Upper lobe of right lung (tissue), 1 donor: ENCODE measurements at regions not wholly inside any gene's neighbourhood (a gene's known extent, or its start where the extent isn't known, plus 50 kb on each side); places are given as distances from the start of the nearest gene placed in this dataset.
A peak's percentile ranks its signal among the peaks of the same experiment; 100 is the strongest.

Experiments
- ATAC-seq: fragments of 200-7000 bp; cut with Tn5 transposase; one replicate; pipeline ENCODE4 v1.9.1; 2020; ENCODE audit warnings: mild to moderate bottlenecking, moderate library complexity
- DNase-seq: peaks from one replicate; pipeline ENCODE4 v3.0.0-alpha.2; 2020
- H3K27ac ChIP-seq: fragments of 200-600 bp; one replicate; pipeline ENCODE4 v1.8.0; 2022
- H3K27me3 ChIP-seq: fragments of 200-600 bp; one replicate; pipeline ENCODE4 v1.8.0; 2022; ENCODE audit warnings: mild to moderate bottlenecking
- H3K36me3 ChIP-seq: fragments of 200-600 bp; one replicate; pipeline ENCODE4 v1.8.0; 2022
- H3K4me1 ChIP-seq: fragments of 200-600 bp; one replicate; pipeline ENCODE4 v1.8.0; 2022
- H3K4me3 ChIP-seq: fragments of 200-600 bp; one replicate; pipeline ENCODE4 v1.8.0; 2022; ENCODE audit warnings: mild to moderate bottlenecking
- H3K9me3 ChIP-seq: fragments of 200-600 bp; one replicate; pipeline ENCODE4 v1.8.0; 2022
- intact Hi-C: fragments of 100-400 bp; cut with DNase I; formaldehyde crosslinking; loops from one replicate; pipeline ENCODE4 v1.11.0; 2022
- TF ChIP-seq, protein P1 (sequence below): fragments of 200-600 bp; IDR thresholded peaks from one replicate; pipeline ENCODE4 v1.8.0; 2022; ENCODE audit warnings: antibody characterized with exemption
- donor health status: DM: no; HTN: yes; CAD: no; lungs with severe emphysema.

DNA sequence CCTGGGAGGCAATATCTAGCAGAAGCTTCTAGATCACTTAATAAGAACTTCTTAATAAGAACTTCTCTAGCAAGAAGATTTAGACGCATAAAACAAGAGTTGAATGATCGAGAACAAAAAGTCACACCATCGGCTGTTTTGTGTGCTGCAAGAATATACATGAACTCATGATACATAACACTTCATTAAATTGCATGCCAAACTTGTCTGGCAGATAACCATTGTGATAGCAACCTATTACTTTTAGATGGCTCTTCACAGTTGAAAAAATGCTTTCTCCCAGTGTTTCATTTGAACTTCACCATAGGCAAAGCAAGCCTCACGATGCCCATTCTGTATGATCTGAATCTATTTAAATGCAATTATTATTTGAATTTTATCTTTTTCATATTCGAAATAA lies 249.9 kb downstream of the CBLN4 start:
- no peak overlapping the region for H3K4me3 ChIP-seq
- no peak for ATAC-seq

DNA sequence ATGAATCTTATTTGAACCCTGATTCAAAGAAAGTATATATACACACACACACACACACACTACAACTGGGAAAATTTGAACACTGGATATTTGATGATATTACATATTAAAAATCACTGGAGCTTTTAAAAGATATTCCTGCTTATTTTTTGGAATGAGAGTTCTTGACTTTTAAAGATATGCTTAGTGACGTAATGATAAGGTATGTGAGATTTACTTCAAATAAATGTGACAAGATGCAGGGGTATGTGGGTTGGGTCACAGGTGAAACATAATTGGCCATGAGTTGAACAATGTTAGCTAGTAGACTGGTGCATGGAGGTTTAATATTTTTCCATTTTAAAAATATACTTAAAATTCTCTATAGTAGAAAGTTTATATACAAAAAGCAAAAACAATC lies 258.6 kb downstream of the CBLN4 start:
- no peaks in the 10 kb centered on the region for H3K9me3 ChIP-seq
- H3K36me3 ChIP-seq: no peaks in the 10 kb centered on the region
- no peaks in the 10 kb centered on the region for H3K4me1 ChIP-seq
- TF ChIP-seq, protein P1, sequence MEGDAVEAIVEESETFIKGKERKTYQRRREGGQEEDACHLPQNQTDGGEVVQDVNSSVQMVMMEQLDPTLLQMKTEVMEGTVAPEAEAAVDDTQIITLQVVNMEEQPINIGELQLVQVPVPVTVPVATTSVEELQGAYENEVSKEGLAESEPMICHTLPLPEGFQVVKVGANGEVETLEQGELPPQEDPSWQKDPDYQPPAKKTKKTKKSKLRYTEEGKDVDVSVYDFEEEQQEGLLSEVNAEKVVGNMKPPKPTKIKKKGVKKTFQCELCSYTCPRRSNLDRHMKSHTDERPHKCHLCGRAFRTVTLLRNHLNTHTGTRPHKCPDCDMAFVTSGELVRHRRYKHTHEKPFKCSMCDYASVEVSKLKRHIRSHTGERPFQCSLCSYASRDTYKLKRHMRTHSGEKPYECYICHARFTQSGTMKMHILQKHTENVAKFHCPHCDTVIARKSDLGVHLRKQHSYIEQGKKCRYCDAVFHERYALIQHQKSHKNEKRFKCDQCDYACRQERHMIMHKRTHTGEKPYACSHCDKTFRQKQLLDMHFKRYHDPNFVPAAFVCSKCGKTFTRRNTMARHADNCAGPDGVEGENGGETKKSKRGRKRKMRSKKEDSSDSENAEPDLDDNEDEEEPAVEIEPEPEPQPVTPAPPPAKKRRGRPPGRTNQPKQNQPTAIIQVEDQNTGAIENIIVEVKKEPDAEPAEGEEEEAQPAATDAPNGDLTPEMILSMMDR: no peak
- H3K27me3 ChIP-seq: no peaks in the 10 kb centered on the region
- DNase-seq (no peak), ATAC-seq (no peak)
- H3K4me3 ChIP-seq: no peak overlapping the region
- intact Hi-C loops: no loop called here
- no peak overlapping the region for H3K27ac ChIP-seq

More for the DNA sequence above, 249.9 kb downstream of the CBLN4 start:
- no peaks in the 10 kb centered on the region for H3K4me1 ChIP-seq
- intact Hi-C loops: no loop called here
- no peak for DNase-seq
- no peaks in the 10 kb centered on the region for H3K9me3 ChIP-seq
- TF ChIP-seq, protein P1: no peak
- H3K27ac ChIP-seq: no peak overlapping the region
- H3K36me3 ChIP-seq: no peaks in the 10 kb centered on the region
- H3K27me3 ChIP-seq: no peaks in the 10 kb centered on the region

DNA sequence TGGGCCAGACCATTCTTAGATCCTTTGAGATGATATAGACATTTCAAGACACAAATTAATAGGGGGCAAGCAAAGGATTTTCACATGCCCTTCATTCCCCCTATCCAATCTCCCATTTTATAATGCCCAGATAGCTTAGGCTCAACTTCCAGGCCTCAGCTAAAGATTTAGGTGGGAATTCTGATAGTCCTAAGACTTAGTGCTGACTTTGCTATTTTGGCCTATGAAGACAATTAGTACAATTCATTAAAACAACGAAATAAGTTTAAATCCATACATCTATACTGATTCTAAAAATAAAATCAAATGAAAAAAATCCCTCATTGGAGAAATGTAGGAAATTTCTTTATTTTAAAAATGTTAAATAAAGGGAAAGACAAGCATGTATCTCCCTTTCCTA lies 259.5 kb downstream of the CBLN4 start:
- TF ChIP-seq, protein P1: no peak
- DNase-seq: no peak
- no peak overlapping the region for H3K27ac ChIP-seq

DNA sequence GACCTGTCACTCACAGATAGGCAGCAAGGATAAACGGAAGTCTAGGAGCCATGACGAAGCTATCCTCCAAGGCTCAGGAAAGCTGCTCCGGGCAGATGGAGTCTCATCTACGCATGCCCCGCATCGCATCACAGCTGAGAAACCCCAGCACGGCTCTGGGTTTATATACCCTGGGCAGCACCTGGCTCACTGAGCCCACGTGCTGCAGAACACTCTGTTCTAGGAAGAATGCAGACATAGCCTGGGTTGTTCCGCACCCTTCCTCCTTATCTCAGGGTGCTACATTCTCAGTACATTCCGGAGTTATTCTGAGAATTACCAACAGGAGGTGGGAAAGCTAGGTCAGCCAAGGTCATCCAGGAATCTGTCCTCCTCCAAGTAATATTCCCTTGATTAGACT lies 260.4 kb downstream of the CBLN4 start:
- intact Hi-C loops: no loop called here
- no peaks in the 10 kb centered on the region for H3K9me3 ChIP-seq
- H3K36me3 ChIP-seq: no peaks in the 10 kb centered on the region
- TF ChIP-seq, protein P1: no peak
- no peaks in the 10 kb centered on the region for H3K4me1 ChIP-seq
- ATAC-seq: peak; percentile 49
- no peak for DNase-seq
- no peak overlapping the region for H3K27ac ChIP-seq
- H3K27me3 ChIP-seq: no peaks in the 10 kb centered on the region
- H3K4me3 ChIP-seq: no peak overlapping the region

More for the DNA sequence above, 259.5 kb downstream of the CBLN4 start:
- no peak for ATAC-seq
- no peaks in the 10 kb centered on the region for H3K4me1 ChIP-seq
- no peaks in the 10 kb centered on the region for H3K9me3 ChIP-seq
- H3K36me3 ChIP-seq: no peaks in the 10 kb centered on the region
- H3K4me3 ChIP-seq: no peak overlapping the region
- H3K27me3 ChIP-seq: no peaks in the 10 kb centered on the region
- intact Hi-C loops: no loop called here

DNA sequence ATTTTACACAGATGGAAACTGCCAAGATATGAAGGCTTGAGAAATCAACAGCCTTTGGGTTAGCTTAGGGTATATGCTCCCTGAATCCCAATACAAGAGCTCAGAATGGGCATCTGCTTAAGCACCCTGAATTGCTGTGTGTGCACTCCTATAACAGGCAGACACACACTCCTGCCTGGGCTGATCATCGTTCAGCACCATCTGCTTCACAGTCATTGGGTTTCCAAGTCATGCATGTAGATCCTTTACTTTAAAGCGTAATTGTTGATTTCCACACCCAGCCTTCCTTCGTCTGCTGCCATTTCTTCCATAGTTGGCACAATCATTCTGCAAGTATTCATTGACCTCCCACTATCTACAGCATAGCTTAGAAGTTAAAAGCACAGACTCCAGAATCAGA lies 263.5 kb downstream of the CBLN4 start:
- no peak for DNase-seq
- intact Hi-C loops: no loop called here
- H3K36me3 ChIP-seq: no peaks in the 10 kb centered on the region
- ATAC-seq: no peak
- no peaks in the 10 kb centered on the region for H3K4me1 ChIP-seq
- no peaks in the 10 kb centered on the region for H3K27me3 ChIP-seq
- H3K4me3 ChIP-seq: no peak overlapping the region
- TF ChIP-seq, protein P1: no peak
- no peaks in the 10 kb centered on the region for H3K9me3 ChIP-seq
- no peak overlapping the region for H3K27ac ChIP-seq

DNA sequence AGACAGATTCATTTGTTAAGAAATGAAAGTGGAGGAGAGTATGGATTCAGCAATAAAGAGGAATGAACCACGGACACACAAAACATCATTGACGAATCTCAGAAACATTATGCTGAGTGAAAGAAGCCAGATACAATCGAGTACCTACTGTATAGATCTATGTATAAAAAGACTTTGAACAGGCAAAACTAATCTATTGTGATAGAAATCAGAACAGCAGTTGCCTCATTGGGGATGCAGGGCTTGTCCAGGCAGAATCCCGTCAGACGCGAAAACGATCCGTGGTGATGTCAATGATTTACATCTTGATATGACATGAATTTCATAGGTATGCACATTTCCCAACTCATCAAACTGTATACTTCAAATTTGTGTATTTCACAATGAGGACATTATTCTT lies 265.2 kb downstream of the CBLN4 start:
- H3K36me3 ChIP-seq: no peaks in the 10 kb centered on the region
- ATAC-seq (no peak), DNase-seq (no peak)
- no peaks in the 10 kb centered on the region for H3K9me3 ChIP-seq
- H3K4me1 ChIP-seq: no peaks in the 10 kb centered on the region
- no peak overlapping the region for H3K4me3 ChIP-seq
- intact Hi-C loops: no loop called here
- no peak overlapping the region for H3K27ac ChIP-seq
- TF ChIP-seq, protein P1: no peak
- H3K27me3 ChIP-seq: no peaks in the 10 kb centered on the region
